Activated naive CD4-positive, alpha-beta T cell treated with anti-CD3 and anti-CD28 coated beads, Interleukin-2, amount 50 U/mL, for 24 hours (primary cell): ENCODE measurements at regions not wholly inside any gene's neighbourhood (a gene's known extent, or its start where the extent isn't known, plus 50 kb on each side); places are given as distances from the start of the nearest gene placed in this dataset.

Source experiments
- H3K27ac Mint-ChIP-seq: one replicate; pipeline ENCODE4 v1.8.0; 2021; ENCODE audit warnings: mild to moderate bottlenecking, mixed read lengths
- H3K27me3 Mint-ChIP-seq: one replicate; pipeline ENCODE4 v1.8.0; 2021; ENCODE audit warnings: mixed read lengths
- H3K36me3 Mint-ChIP-seq: one replicate; pipeline ENCODE4 v1.8.0; 2021; ENCODE audit warnings: mixed read lengths
- H3K4me1 Mint-ChIP-seq: one replicate; pipeline ENCODE4 v1.8.0; 2021; ENCODE audit warnings: mixed read lengths
- H3K4me3 Mint-ChIP-seq: one replicate; pipeline ENCODE4 v1.8.0; 2021; ENCODE audit warnings: mild to moderate bottlenecking, mixed read lengths
- H3K9me3 Mint-ChIP-seq: one replicate; pipeline ENCODE4 v1.8.0; 2021; ENCODE audit warnings: mixed read lengths

- no peaks in the 10 kb centered on the region for H3K36me3 Mint-ChIP-seq
- no peaks in the 10 kb centered on the region for H3K4me1 Mint-ChIP-seq
- H3K4me3 Mint-ChIP-seq, result no peak overlapping the region
- H3K27ac Mint-ChIP-seq, result no peak overlapping the region
- H3K27me3 Mint-ChIP-seq, result no peaks in the 10 kb centered on the region
- no peaks in the 10 kb centered on the region for H3K9me3 Mint-ChIP-seq
Observed at GRCh38 chr1:56068908-56069307, 510.5 kb downstream of the PLPP3 start.

GRCh38 chr1:56068210-56068609 lies 511.2 kb downstream of the PLPP3 start:
- H3K4me1 Mint-ChIP-seq, result no peaks in the 10 kb centered on the region
- no peaks in the 10 kb centered on the region for H3K27me3 Mint-ChIP-seq

GRCh38 chr1:56065729-56066128 lies 513.6 kb downstream of the PLPP3 start:
- no peaks in the 10 kb centered on the region for H3K4me1 Mint-ChIP-seq
- no peak overlapping the region for H3K27ac Mint-ChIP-seq
- H3K4me3 Mint-ChIP-seq, result no peak overlapping the region
- H3K27me3 Mint-ChIP-seq, result no peaks in the 10 kb centered on the region
- H3K9me3 Mint-ChIP-seq, result no peaks in the 10 kb centered on the region
- H3K36me3 Mint-ChIP-seq, result no peaks in the 10 kb centered on the region

More at GRCh38 chr1:56068210-56068609, 511.2 kb downstream of the PLPP3 start:
- no peaks in the 10 kb centered on the region for H3K36me3 Mint-ChIP-seq
- no peak overlapping the region for H3K27ac Mint-ChIP-seq
- H3K4me3 Mint-ChIP-seq, result no peak overlapping the region
- no peaks in the 10 kb centered on the region for H3K9me3 Mint-ChIP-seq

- H3K27ac Mint-ChIP-seq, result no peak overlapping the region
- no peaks in the 10 kb centered on the region for H3K36me3 Mint-ChIP-seq
- no peaks in the 10 kb centered on the region for H3K4me1 Mint-ChIP-seq
Observed at GRCh38 chr1:56064705-56065104, 514.7 kb downstream of the PLPP3 start.

GRCh38 chr1:56063461-56063860 lies 515.9 kb downstream of the PLPP3 start:
- no peaks in the 10 kb centered on the region for H3K4me1 Mint-ChIP-seq
- H3K27me3 Mint-ChIP-seq, result peaks cover 2% of the 10 kb centered on the region

More at GRCh38 chr1:56064705-56065104, 514.7 kb downstream of the PLPP3 start:
- no peaks in the 10 kb centered on the region for H3K9me3 Mint-ChIP-seq
- H3K4me3 Mint-ChIP-seq, result no peak overlapping the region
- peaks cover 2% of the 10 kb centered on the region for H3K27me3 Mint-ChIP-seq

GRCh38 chr1:56062625-56063024 lies 516.7 kb downstream of the PLPP3 start:
- peaks cover 8% of the 10 kb centered on the region for H3K9me3 Mint-ChIP-seq
- H3K4me3 Mint-ChIP-seq, result no peak overlapping the region
- peaks cover 2% of the 10 kb centered on the region for H3K27me3 Mint-ChIP-seq
- H3K27ac Mint-ChIP-seq, result no peak overlapping the region
- H3K36me3 Mint-ChIP-seq, result no peaks in the 10 kb centered on the region
- no peaks in the 10 kb centered on the region for H3K4me1 Mint-ChIP-seq

More at GRCh38 chr1:56063461-56063860, 515.9 kb downstream of the PLPP3 start:
- Mint-ChIP-seq H3K9me3 (peaks cover 5% of the 10 kb centered on the region), H3K4me3 (no peak overlapping the region), H3K27ac (no peak overlapping the region), H3K36me3 (no peaks in the 10 kb centered on the region)

- no peak overlapping the region for H3K4me3 Mint-ChIP-seq
- H3K36me3 Mint-ChIP-seq, result no peaks in the 10 kb centered on the region
- H3K27ac Mint-ChIP-seq, result no peak overlapping the region
- no peaks in the 10 kb centered on the region for H3K4me1 Mint-ChIP-seq
- peaks cover 2% of the 10 kb centered on the region for H3K27me3 Mint-ChIP-seq
- peaks cover 8% of the 10 kb centered on the region for H3K9me3 Mint-ChIP-seq
Observed at GRCh38 chr1:56061824-56062223, 517.5 kb downstream of the PLPP3 start.

- Mint-ChIP-seq H3K27me3 (peaks cover 2% of the 10 kb centered on the region), H3K4me1 (no peaks in the 10 kb centered on the region), H3K4me3 (no peak overlapping the region), H3K27ac (no peak overlapping the region), H3K36me3 (no peaks in the 10 kb centered on the region), H3K9me3 (peaks cover 8% of the 10 kb centered on the region)
Observed at GRCh38 chr1:56060906-56061305, 518.5 kb downstream of the PLPP3 start.

- Mint-ChIP-seq H3K9me3 (peaks cover 8% of the 10 kb centered on the region), H3K4me1 (no peaks in the 10 kb centered on the region), H3K27me3 (peaks cover 4% of the 10 kb centered on the region), H3K27ac (no peak overlapping the region), H3K36me3 (no peaks in the 10 kb centered on the region), H3K4me3 (no peak overlapping the region)
Observed at GRCh38 chr1:56057466-56058405, 521.6 kb downstream of the PLPP3 start.

GRCh38 chr1:56056438-56057287 lies 522.7 kb downstream of the PLPP3 start:
- H3K27ac Mint-ChIP-seq, result no peak overlapping the region

GRCh38 chr1:56054959-56055358 lies 524.4 kb downstream of the PLPP3 start:
- no peaks in the 10 kb centered on the region for H3K36me3 Mint-ChIP-seq
- no peaks in the 10 kb centered on the region for H3K4me1 Mint-ChIP-seq
- H3K27ac Mint-ChIP-seq, result no peak overlapping the region
- peaks cover 2% of the 10 kb centered on the region for H3K27me3 Mint-ChIP-seq
- peaks cover 12% of the 10 kb centered on the region for H3K9me3 Mint-ChIP-seq
- no peak overlapping the region for H3K4me3 Mint-ChIP-seq

More at GRCh38 chr1:56056438-56057287, 522.7 kb downstream of the PLPP3 start:
- peaks cover 8% of the 10 kb centered on the region for H3K9me3 Mint-ChIP-seq
- H3K4me1 Mint-ChIP-seq, result no peaks in the 10 kb centered on the region
- no peaks in the 10 kb centered on the region for H3K36me3 Mint-ChIP-seq
- peaks cover 4% of the 10 kb centered on the region for H3K27me3 Mint-ChIP-seq
- H3K4me3 Mint-ChIP-seq, result no peak overlapping the region

GRCh38 chr1:56052041-56052440 lies 527.3 kb downstream of the PLPP3 start:
- no peaks in the 10 kb centered on the region for H3K36me3 Mint-ChIP-seq
- H3K4me1 Mint-ChIP-seq, result no peaks in the 10 kb centered on the region
- H3K4me3 Mint-ChIP-seq, result no peak overlapping the region
- peaks cover 4% of the 10 kb centered on the region for H3K9me3 Mint-ChIP-seq
- H3K27me3 Mint-ChIP-seq, result peaks cover 2% of the 10 kb centered on the region
- no peak overlapping the region for H3K27ac Mint-ChIP-seq

GRCh38 chr1:56050911-56051310 lies 528.5 kb downstream of the PLPP3 start:
- peaks cover 4% of the 10 kb centered on the region for H3K9me3 Mint-ChIP-seq
- no peaks in the 10 kb centered on the region for H3K36me3 Mint-ChIP-seq
- peaks cover 2% of the 10 kb centered on the region for H3K27me3 Mint-ChIP-seq
- no peak overlapping the region for H3K27ac Mint-ChIP-seq
- no peaks in the 10 kb centered on the region for H3K4me1 Mint-ChIP-seq
- no peak overlapping the region for H3K4me3 Mint-ChIP-seq

GRCh38 chr1:56045477-56045876 lies 533.9 kb downstream of the PLPP3 start:
- H3K36me3 Mint-ChIP-seq, result no peaks in the 10 kb centered on the region
- peaks cover 1% of the 10 kb centered on the region for H3K27me3 Mint-ChIP-seq
- peaks cover 5% of the 10 kb centered on the region for H3K9me3 Mint-ChIP-seq
- H3K4me1 Mint-ChIP-seq, result no peaks in the 10 kb centered on the region
- H3K4me3 Mint-ChIP-seq, result no peak overlapping the region
- H3K27ac Mint-ChIP-seq, result no peak overlapping the region

GRCh38 chr1:56045062-56045461 lies 534.3 kb downstream of the PLPP3 start:
- Mint-ChIP-seq H3K27ac (no peak overlapping the region), H3K27me3 (peaks cover 1% of the 10 kb centered on the region), H3K4me3 (no peak overlapping the region), H3K36me3 (no peaks in the 10 kb centered on the region), H3K4me1 (no peaks in the 10 kb centered on the region), H3K9me3 (peaks cover 5% of the 10 kb centered on the region)

- H3K27ac Mint-ChIP-seq, result no peak overlapping the region
Observed at GRCh38 chr1:56036479-56036878, 542.9 kb downstream of the PLPP3 start.

More at GRCh38 chr1:56036479-56036878, 542.9 kb downstream of the PLPP3 start:
- Mint-ChIP-seq H3K27me3 (peaks cover 5% of the 10 kb centered on the region), H3K4me1 (no peaks in the 10 kb centered on the region), H3K9me3 (peaks cover 5% of the 10 kb centered on the region), H3K4me3 (no peak overlapping the region), H3K36me3 (no peaks in the 10 kb centered on the region)
